Transverse colon (tissue), 3 donors: ENCODE measurements at regions not wholly inside any gene's neighbourhood (a gene's known extent, or its start where the extent isn't known, plus 50 kb on each side); places are given as distances from the start of the nearest gene placed in this dataset.

Experiments
- CTCF ChIP-seq, 5 experiments: fragments of 200-600 bp in 3 of 5; fragments of 450-650 bp in 2 of 5; sonication (generic) in 3 of 5; IDR thresholded peaks; 1 replicate in 2 of 5; 2 replicates in 3 of 5; pipeline ENCODE4 v1.5.1; 2016 to 2017; ENCODE audit warnings: antibody characterized with exemption in 5 of 5, inconsistent platforms in 3 of 5, mild to moderate bottlenecking in 2 of 5, moderate library complexity in 1 of 5
- EP300 ChIP-seq: sonication (generic); formaldehyde crosslinking; IDR thresholded peaks from one replicate; pipeline ENCODE4 v1.6.1; 2017; ENCODE audit warnings: antibody characterized with exemption, low read depth

GRCh38 chr9:87323928-87324327 is 173.7 kb upstream of the DAPK1 start:
- TF ChIP-seq CTCF (IDR thresholded peaks at IDR 0.05): no peak
- TF ChIP-seq EP300: no peak
